Ovary (tissue), 3 donors: ENCODE measurements at regions not wholly inside any gene's neighbourhood (a gene's known extent, or its start where the extent isn't known, plus 50 kb on each side); places are given as distances from the start of the nearest gene placed in this dataset.

Experiments
- CTCF ChIP-seq, 3 donors: fragments of 450-650 bp in 2 of 3; fragments of 200-600 bp in 1 of 3; IDR thresholded peaks; one replicate each; pipeline versions ENCODE4 v1.5.1 to v1.8.0; 2016 to 2022; ENCODE audit warnings: antibody characterized with exemption in 3 of 3, mild to moderate bottlenecking in 1 of 3
- POLR2A ChIP-seq: fragments of 450-650 bp; IDR thresholded peaks from one replicate; pipeline ENCODE4 v1.6.1; 2017; ENCODE audit warnings: antibody characterized with exemption, mild to moderate bottlenecking, moderate library complexity
- donor health status: DM: no; HTN: no; CAD: no.

DNA sequence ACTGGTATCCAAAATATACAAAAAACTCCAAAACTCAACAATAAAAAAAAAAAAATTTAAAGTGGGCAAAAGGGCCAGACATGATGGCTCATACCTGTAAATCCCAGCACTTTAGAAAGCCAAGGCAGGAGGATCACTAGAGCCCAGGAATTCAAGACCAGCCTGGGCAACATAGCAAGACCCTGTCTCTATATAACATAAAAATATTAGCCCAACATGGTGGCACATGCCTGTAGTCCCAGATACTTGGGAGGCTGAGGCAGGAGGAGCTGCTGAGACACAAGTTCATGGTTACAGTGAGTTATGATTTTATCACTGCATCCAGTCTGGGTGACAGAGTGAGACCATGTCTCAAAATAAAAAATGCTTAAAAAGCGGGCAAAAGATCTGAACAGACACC is 121.0 kb upstream of the BEND6 start:
- TF ChIP-seq CTCF (IDR thresholded peaks at IDR 0.05) (no peak), POLR2A (no peak)
